NCI-H1092 treated with DMSO at 0.1 percent for 48 hours (cell line): ENCODE measurements at regions not wholly inside any gene's neighbourhood (a gene's known extent, or its start where the extent isn't known, plus 50 kb on each side); places are given as distances from the start of the nearest gene placed in this dataset.

Experiments used
- DNase-seq: peaks from one replicate; lab custom pipeline; 2025; lab: John Stamatoyannopoulos, UW

DNA sequence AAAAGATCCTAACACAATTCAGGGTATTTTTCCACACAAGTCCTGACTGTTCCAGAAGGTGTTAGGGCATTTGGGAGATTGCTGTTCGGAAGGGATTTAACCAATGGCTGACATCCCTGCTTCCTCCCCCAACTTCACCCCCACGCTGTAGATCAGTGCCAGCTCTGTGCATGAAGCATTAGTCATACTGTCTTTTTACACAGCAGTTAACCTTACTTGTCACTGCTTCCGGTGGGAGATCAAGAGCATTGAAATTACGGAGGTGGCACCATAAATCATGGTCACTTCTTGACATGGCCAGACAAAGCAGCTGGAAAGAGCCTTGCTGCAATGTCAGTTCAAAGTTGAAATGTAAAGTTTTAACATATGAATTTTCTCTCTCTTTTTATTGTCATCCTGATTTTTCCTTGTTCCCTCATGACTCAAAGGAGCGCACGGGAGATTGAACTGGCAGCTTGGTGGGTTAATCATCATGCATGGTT is 70.2 kb downstream of the HRH4 start:
- DNase-seq: no peak

DNA sequence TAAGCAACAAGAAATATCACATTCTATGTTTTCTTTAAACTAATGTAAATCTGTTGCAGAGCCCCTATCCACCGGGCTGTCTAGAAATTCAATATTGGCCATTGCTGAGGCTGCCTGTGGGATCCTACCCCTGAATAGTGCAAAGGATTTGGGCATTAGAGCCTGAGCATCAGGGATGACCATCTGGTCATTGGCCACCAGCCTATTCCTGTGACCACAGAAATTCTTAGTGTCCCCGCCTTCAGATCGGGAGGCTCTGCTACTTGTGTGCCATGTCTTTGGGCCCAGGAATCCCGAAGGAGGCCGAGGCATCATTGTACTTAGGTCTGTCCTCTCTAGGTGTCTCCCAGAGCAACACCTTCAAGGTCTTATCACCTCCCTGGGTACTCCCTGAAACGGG is 73.8 kb downstream of the HRH4 start:
- DNase-seq: no peak

DNA sequence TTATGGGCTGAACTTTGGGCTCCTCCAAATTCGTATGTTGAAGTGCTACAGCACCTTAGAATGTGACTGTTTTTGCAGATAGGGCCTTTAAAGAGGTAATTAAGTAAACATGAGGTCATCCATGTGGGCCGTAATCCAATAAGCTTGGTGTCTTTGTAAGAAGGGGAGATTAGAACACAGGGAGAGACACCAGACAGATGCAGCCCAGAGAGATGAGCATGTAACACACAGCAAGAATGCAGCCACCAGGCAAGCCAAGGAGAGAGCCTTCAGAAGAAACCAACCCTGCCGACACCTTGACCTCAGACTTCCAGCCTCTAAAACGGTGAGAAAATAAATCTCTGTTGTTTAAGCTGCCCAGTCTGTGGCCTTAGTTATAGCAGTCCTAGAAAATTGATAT is 74.3 kb downstream of the HRH4 start:
- DNase-seq: no peak

- DNase-seq: no peak
These were observed 75.3 kb downstream of the HRH4 start for GRCh38 chr18:24535527-24536295.

GRCh38 chr18:24536326-24536725 is 75.9 kb downstream of the HRH4 start:
- no peak for DNase-seq

DNA sequence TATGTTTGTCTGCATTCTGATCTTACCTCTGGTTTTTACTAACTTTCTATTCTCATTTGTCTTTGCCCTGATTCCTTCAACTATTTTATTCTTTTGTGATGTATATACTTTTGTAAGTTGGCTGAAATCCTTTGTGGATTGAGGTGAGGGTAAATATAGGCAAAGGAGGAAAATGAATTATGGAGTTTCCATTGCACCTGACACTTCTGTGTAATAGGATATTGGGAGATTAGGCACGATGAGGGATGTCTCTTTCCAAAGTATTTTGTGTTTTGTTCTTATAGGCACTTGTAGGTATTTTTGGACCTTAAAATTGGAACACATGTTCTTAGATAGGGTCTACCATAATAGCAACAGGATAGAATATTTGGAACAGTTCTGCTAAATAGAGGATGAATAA is 76.4 kb downstream of the HRH4 start:
- DNase-seq: no peak

GRCh38 chr18:24538414-24539264 is 78.2 kb downstream of the HRH4 start:
- DNase-seq: no peak

- no peak for DNase-seq
These were observed 79.6 kb downstream of the HRH4 start for GRCh38 chr18:24539866-24540617.

DNA sequence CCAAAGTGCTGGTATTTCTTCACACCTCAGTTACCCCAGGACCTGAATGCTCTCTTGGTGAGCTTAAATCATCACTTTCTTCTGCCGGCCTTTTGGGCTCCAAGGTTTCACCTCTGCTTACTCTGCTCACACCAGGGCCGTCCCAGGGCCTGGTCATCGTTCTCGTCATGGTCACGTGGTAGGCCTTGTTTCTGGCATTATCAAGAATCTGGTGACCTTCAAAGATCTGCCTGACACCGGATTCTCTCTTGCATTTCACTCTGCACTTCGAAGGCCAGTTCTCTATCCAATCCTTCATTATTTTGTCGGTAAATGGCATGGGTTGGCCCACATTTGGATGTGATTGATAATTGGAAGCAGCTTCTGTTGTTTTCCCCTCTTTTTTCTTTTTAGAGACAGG is 80.5 kb downstream of the HRH4 start:
- no peak for DNase-seq

DNA sequence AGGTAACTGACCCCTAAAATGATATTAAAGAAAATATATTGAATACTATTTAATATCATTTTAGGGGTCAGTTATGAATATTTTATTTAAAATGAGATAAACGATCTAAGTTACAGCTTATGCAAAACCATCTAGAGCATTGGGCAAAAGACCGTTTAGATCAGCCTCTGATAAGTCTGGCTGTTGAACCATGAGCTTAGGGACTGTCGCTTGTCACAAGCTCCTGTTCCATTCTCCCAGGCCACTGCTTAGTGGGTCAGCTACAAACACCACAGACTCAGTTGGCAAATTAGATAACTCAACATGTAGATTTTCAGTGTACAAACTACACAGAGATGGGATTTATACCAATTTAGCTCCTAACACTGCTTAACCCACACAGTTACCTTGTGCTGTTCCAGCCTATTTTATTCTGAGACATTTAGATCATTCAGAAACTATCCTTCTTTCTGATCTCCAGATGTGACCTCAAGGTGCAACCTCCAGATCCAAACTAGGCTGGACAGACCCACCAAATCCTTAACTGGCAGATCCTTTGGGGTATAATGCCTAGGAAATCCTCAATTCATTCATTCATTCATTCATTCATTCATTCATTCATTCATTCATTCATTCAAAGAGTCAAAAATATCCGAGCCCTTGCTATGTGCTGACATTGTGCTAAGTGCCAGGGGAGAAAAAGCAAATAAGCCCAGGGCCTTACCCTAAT is 82.8 kb downstream of the HRH4 start:
- no peak for DNase-seq

GRCh38 chr18:24543795-24544498 is 83.5 kb downstream of the HRH4 start:
- DNase-seq: peak; percentile 61

DNA sequence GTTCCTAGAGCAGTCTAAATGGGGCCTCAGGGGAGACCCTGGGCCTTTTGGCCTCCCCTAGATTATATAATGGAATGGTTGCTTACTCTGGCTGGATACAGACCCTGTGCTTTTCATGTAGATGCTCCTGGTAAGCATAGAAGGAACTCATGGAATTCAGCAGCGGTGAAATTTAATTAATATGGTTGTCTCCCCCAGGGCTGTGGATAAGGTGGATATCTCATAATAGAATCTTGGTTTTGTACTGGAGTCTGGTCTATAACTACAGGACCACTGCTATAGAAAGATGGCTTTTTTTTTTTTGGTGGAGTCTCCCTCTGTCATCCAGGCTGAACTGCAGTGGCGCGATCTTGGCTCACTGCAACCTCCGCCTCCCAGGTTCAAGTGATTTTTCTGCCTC is 84.5 kb downstream of the HRH4 start:
- no peak for DNase-seq

GRCh38 chr18:24545651-24546050 is 85.2 kb downstream of the HRH4 start:
- no peak for DNase-seq

GRCh38 chr18:24546307-24546706 is 85.9 kb downstream of the HRH4 start:
- DNase-seq: no peak

- DNase-seq: no peak
These were observed 88.1 kb downstream of the HRH4 start for GRCh38 chr18:24548583-24548982.

GRCh38 chr18:24552218-24552617 is 91.8 kb downstream of the HRH4 start:
- DNase-seq: no peak

GRCh38 chr18:24553571-24554285 is 93.3 kb downstream of the HRH4 start:
- no peak for DNase-seq

DNA sequence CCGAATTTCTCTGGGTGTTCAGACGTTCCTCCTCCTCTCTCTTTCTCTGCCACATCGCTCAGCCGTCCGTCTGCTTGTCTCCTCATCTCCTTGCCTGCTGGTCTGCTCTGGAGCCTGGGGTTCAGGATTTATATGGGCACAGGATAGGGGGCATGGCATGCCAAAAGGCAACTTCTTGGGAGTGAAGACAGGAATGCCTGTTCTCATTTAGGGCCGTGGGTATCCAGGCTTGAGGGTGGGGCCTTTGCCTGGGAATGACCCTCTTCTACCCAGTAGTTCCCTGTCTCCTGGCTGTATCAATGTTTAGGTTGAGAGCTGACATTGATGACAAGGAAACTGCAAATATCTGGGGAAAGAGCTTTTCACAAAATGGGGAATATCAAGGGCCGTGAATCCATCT is 98.0 kb downstream of the HRH4 start:
- DNase-seq: no peak

DNA sequence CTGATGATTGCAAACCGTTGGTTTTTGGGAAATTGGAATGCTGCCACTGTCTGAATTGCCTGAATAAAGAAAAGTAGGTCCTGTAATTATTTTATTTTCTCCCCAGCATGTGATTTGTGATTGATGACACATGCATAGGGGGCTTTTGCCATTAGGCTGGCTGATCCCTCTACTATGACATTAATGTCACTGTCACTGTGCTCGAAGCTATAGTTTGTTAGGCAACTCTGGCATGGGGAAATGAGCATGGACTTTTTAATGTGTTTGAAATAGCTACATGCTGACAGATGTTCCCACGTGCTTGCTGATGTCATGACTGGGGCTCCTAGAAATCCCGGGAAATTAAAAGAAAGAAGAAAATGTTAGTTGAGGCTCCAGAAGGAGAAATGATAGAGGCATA is 99.1 kb downstream of the HRH4 start:
- DNase-seq: no peak

GRCh38 chr18:24560511-24560981 is 100.1 kb downstream of the HRH4 start:
- DNase-seq: no peak
